NCI-H2107 treated with DMSO at 0.1 percent for 48 hours (cell line): ENCODE measurements at regions not wholly inside any gene's neighbourhood (a gene's known extent, or its start where the extent isn't known, plus 50 kb on each side); places are given as distances from the start of the nearest gene placed in this dataset.

Source experiments
- DNase-seq: peaks from one replicate; lab custom pipeline; 2025; ENCODE audit not compliant: unreplicated experiment; lab: John Stamatoyannopoulos, UW

GRCh38 chr5:74918232-74918669 lies 52.1 kb upstream of the FAM169A start:
- no peak for DNase-seq

- no peak for DNase-seq
Observed at GRCh38 chr5:74916831-74917710, 50.9 kb upstream of the FAM169A start.
